ENCODE measurements at regions not wholly inside any gene's neighbourhood (a gene's known extent, or its start where the extent isn't known, plus 50 kb on each side); places are given as distances from the start of the nearest gene placed in this dataset.

DNA sequence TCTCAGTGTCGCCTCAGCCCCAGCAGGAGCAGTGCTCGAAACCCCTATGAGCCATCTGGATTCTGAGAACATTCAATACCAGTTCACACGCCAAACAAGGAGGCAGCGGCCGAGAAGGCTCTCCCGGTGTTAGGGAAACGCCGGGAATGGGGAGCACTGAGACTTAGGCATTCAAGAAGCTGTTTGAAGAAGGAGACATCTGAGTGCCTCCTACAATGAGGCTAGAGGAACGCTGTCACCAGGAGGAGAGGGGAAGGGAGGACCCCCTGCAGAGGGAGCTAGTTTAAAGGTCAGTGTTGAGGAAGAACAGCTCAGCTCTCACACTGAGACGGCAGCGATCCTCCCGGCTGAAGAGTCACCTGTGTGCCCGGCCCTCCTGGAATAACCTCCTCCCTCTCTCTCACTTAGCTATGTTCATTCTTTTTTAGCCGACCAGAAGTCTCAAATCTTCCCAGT, 69.9 kb downstream of the SERPINA3 start:
- Histone ChIP-seq H3K4me3 (ENCODE audit: low read depth, low read length) (no peak overlapping the region), H3K36me3 (ENCODE audit: control insufficient read depth in 2 of 2, insufficient read depth in 1 of 2, low read length in 2 of 2) (no peaks in the 10 kb centered on the region), H3K9me3 (ENCODE audit: control insufficient read depth, insufficient read depth, low read depth, low read length) (no peaks in the 10 kb centered on the region), H3K27ac (ENCODE audit: extremely low read depth, low read depth, low read length) (no peak overlapping the region), H3K4me1 (ENCODE audit: control insufficient read depth, insufficient read depth, low read length) (no peaks in the 10 kb centered on the region)
- POLR2A ChIA-PET, result no interaction called here
- CTCF ChIA-PET, result interaction anchor here (0.6 to 0.7 kb wide), 3 partner anchors 129 to 762 kb away, joined by 3 read pairs; no protein-coding TSS in a partner anchor
- no peak for TF ChIP-seq ZBTB1 (tag by site-specific recombination; IDR thresholded peaks at IDR 0.05)
- TF ChIP-seq, protein P1, sequence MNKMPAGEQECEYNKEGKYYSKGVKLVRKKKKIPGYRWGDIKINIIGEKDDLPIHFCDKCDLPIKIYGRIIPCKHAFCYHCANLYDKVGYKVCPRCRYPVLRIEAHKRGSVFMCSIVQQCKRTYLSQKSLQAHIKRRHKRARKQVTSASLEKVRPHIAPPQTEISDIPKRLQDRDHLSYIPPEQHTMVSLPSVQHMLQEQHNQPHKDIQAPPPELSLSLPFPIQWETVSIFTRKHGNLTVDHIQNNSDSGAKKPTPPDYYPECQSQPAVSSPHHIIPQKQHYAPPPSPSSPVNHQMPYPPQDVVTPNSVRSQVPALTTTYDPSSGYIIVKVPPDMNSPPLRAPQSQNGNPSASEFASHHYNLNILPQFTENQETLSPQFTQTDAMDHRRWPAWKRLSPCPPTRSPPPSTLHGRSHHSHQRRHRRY (tag by site-specific recombination; IDR thresholded peaks at IDR 0.05), result no peak
- peak; percentile 52 for TF ChIP-seq GLIS1 (tag by site-specific recombination; IDR thresholded peaks at IDR 0.05)
- no peak for TF ChIP-seq GFI1B (tag by site-specific recombination; IDR thresholded peaks at IDR 0.05)

DNA sequence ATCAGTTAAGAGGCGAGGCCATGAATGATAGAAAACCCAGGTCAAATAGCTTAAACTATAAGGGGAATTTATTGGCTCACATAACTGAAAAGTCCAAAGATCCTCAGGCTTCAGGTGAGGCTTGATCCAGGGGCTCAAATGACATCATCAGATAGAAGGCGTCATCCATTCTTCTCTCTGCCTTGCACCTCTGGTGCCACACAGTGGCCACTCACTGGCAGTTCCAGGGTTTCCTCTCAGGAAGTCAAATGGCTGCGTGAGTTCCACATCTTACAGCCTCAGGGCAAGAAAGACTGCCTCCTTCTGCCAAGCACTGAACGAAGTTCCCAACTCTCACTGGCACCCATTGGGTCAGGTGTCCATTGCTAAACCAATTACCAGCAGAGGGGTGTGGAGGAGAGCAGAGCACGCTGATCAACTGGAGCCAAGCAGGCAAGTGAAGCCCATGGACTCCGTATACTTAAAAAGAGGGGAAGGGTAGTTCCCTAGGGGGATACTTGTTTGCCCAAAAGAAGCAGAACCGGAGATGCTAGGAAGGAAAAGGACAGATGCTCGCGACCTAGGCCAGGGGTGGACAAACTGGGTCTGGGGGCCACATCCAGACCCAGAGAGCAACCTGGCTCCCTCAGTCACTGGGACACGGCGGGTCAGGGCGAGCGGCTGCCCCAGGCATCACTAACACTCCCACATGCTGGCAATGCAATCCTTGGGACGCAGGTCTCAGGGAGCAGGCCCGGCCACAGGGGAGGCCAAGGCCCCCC, 69.3 kb downstream of the SERPINA3 start:
- H3K4me3 ChIP-seq (ENCODE audit: low read depth, low read length), result no peak overlapping the region
- POLR2A ChIA-PET, result no interaction called here
- no peak overlapping the region for H3K27ac ChIP-seq (ENCODE audit: extremely low read depth, low read depth, low read length)
- no peaks in the 10 kb centered on the region for H3K4me1 ChIP-seq (ENCODE audit: control insufficient read depth, insufficient read depth, low read length)
- H3K9me3 ChIP-seq (ENCODE audit: control insufficient read depth, insufficient read depth, low read depth, low read length), result no peaks in the 10 kb centered on the region
- no peaks in the 10 kb centered on the region for H3K36me3 ChIP-seq (ENCODE audit: control insufficient read depth in 2 of 2, insufficient read depth in 1 of 2, low read length in 2 of 2)
- CTCF ChIA-PET, result interaction anchor here (0.6 to 0.7 kb wide), 3 partner anchors 128 to 177 kb away, joined by 3 read pairs; no protein-coding TSS in a partner anchor
- TF ChIP-seq SP7 (tag by site-specific recombination; IDR thresholded peaks at IDR 0.05) (no peak), ZNF768 (tag by site-specific recombination; IDR thresholded peaks at IDR 0.05) (no peak), TCF7L2 (IDR thresholded peaks at IDR 0.05; ENCODE audit: borderline replicate concordance, low read depth, low read length) (no peak), ZNF76 (tag by site-specific recombination; IDR thresholded peaks at IDR 0.05; ENCODE audit: borderline replicate concordance, low read depth) (no peak), ZBTB48 (tag by site-specific recombination; IDR thresholded peaks at IDR 0.05) (no peak), ZNF629 (tag by site-specific recombination; IDR thresholded peaks at IDR 0.05) (peak; percentile 33; the same call in 1 of the 2 replicates), ZBTB7A (tag by site-specific recombination; IDR thresholded peaks at IDR 0.05; ENCODE audit: low read depth) (no peak), ZNF830 (tag by site-specific recombination; IDR thresholded peaks at IDR 0.05; ENCODE audit: low read depth) (no peak), ZNF660 (tag by site-specific recombination; IDR thresholded peaks at IDR 0.05) (0 out of 2 replicates have a peak, but pooled peaks have one; percentile 37), ZNF239 (tag by site-specific recombination; IDR thresholded peaks at IDR 0.05) (no peak), ZBTB20 (tag by site-specific recombination; IDR thresholded peaks at IDR 0.05) (no peak), ZNF121 (tag by site-specific recombination; IDR thresholded peaks at IDR 0.05) (no peak), ZSCAN30 (tag by site-specific recombination; IDR thresholded peaks at IDR 0.05) (no peak), ZNF391 (tag by site-specific recombination; IDR thresholded peaks at IDR 0.05; ENCODE audit: borderline replicate concordance, low read depth) (no peak), ZNF626 (tag by site-specific recombination; IDR thresholded peaks at IDR 0.05) (no peak), PRDM1 (tag by site-specific recombination; IDR thresholded peaks at IDR 0.05) (no peak), ZNF324 (tag by site-specific recombination; IDR thresholded peaks at IDR 0.05) (no peak), ZNF211 (tag by site-specific recombination; IDR thresholded peaks at IDR 0.05; ENCODE audit: low read depth) (no peak), ZNF19 (tag by site-specific recombination; IDR thresholded peaks at IDR 0.05; ENCODE audit: low read depth) (no peak), SETDB1 (IDR thresholded peaks at IDR 0.05; ENCODE audit: insufficient read length, low read length) (peak; percentile 50), ZNF426 (tag by site-specific recombination; IDR thresholded peaks at IDR 0.05) (no peak), ZNF530 (tag by site-specific recombination; IDR thresholded peaks at IDR 0.05; ENCODE audit: low read depth) (no peak)
- TF ChIP-seq, protein P2, sequence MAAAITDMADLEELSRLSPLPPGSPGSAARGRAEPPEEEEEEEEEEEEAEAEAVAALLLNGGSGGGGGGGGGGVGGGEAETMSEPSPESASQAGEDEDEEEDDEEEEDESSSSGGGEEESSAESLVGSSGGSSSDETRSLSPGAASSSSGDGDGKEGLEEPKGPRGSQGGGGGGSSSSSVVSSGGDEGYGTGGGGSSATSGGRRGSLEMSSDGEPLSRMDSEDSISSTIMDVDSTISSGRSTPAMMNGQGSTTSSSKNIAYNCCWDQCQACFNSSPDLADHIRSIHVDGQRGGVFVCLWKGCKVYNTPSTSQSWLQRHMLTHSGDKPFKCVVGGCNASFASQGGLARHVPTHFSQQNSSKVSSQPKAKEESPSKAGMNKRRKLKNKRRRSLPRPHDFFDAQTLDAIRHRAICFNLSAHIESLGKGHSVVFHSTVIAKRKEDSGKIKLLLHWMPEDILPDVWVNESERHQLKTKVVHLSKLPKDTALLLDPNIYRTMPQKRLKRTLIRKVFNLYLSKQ (tag by site-specific recombination; IDR thresholded peaks at IDR 0.05; ENCODE audit: borderline replicate concordance), result no peak
- TF ChIP-seq, protein P3, sequence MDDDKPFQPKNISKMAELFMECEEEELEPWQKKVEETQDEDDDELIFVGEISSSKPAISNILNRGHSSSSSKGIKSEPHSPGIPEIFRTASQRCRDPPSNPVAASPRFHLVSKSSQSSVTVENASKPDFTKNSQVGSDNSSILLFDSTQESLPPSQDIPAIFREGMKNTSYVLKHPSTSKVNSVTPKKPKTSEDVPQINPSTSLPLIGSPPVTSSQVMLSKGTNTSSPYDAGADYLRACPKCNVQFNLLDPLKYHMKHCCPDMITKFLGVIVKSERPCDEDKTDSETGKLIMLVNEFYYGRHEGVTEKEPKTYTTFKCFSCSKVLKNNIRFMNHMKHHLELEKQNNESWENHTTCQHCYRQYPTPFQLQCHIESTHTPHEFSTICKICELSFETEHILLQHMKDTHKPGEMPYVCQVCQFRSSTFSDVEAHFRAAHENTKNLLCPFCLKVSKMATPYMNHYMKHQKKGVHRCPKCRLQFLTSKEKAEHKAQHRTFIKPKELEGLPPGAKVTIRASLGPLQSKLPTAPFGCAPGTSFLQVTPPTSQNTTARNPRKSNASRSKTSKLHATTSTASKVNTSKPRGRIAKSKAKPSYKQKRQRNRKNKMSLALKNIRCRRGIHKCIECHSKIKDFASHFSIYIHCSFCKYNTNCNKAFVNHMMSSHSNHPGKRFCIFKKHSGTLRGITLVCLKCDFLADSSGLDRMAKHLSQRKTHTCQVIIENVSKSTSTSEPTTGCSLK (tag by site-specific recombination; IDR thresholded peaks at IDR 0.05), result no peak
- TF ChIP-seq, protein P4, sequence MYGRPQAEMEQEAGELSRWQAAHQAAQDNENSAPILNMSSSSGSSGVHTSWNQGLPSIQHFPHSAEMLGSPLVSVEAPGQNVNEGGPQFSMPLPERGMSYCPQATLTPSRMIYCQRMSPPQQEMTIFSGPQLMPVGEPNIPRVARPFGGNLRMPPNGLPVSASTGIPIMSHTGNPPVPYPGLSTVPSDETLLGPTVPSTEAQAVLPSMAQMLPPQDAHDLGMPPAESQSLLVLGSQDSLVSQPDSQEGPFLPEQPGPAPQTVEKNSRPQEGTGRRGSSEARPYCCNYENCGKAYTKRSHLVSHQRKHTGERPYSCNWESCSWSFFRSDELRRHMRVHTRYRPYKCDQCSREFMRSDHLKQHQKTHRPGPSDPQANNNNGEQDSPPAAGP (tag by site-specific recombination; IDR thresholded peaks at IDR 0.05), result no peak

Data from HEK293 (cell line).